Esophagus muscularis mucosa (tissue), 4 donors: ENCODE measurements at regions not wholly inside any gene's neighbourhood (a gene's known extent, or its start where the extent isn't known, plus 50 kb on each side); places are given as distances from the start of the nearest gene placed in this dataset.

ENCODE experiments used
- CTCF ChIP-seq, 3 experiments: fragments of 200-600 bp in 2 of 3; fragments of 450-650 bp in 1 of 3; sonication (generic) in 2 of 3; IDR thresholded peaks; one replicate each; pipeline ENCODE4 v1.5.1; 2017 to 2019; ENCODE audit warnings: antibody characterized with exemption in 3 of 3, mild to moderate bottlenecking in 2 of 3, moderate library complexity in 1 of 3
- EP300 ChIP-seq: sonication (generic); formaldehyde crosslinking; IDR thresholded peaks from one replicate; pipeline ENCODE4 v1.6.1; 2017; ENCODE audit warnings: antibody characterized with exemption
- POLR2A ChIP-seq: fragments of 450-650 bp; IDR thresholded peaks from one replicate; pipeline ENCODE4 v1.6.1; 2017; ENCODE audit warnings: antibody characterized with exemption, moderate library complexity, mild to moderate bottlenecking, low read depth
- POLR2AphosphoS5 ChIP-seq, 2 donors: sonication (generic); formaldehyde crosslinking; IDR thresholded peaks; one replicate each; pipeline ENCODE4 v1.6.1; 2017; ENCODE audit warnings: antibody characterized with exemption in 2 of 2

- TF ChIP-seq POLR2A: no peak
- no peak for TF ChIP-seq CTCF (IDR thresholded peaks at IDR 0.05)
- TF ChIP-seq POLR2AphosphoS5 (IDR thresholded peaks at IDR 0.05): no peak
- no peak for TF ChIP-seq EP300
Measured at GRCh38 chrX:39709812-39710211, 387.9 kb downstream of the BCOR start.
